ENCODE measurements at regions not wholly inside any gene's neighbourhood (a gene's known extent, or its start where the extent isn't known, plus 50 kb on each side); places are given as distances from the start of the nearest gene placed in this dataset.

DNA sequence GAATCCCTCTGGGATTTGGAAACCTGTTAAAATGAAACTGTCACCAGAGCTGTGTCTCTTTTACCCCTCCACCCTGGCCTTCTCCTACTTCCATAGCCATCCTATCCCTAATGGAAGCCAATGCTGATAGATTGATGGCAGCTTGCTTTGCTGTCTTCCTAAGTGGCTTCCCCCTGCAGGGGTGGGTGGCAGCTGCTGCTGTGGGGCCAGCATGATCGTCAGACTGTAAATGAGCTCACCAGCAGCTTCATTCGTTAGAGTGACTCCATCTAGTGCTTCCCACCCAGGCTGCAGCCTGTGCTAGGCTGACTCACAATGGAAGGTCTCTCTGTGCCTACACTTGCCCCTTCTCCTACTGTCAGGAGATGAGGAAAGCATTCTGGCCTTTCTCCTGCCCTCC lies 311.0 kb downstream of the BUD13 start:
- H2AFZ ChIP-seq (ENCODE audit: low read length): no peak overlapping the region
- no peak overlapping the region for H3K4me2 ChIP-seq (ENCODE audit: low read length)
- no peaks in the 10 kb centered on the region for H3K9me2 ChIP-seq (ENCODE audit: low read depth, low read length)
- H3K9me3 ChIP-seq (ENCODE audit: low read length): no peaks in the 10 kb centered on the region
- H3F3A ChIP-seq (ENCODE audit: insufficient read depth, low read length): no peaks in the 10 kb centered on the region
- no peaks in the 10 kb centered on the region for H3K79me2 ChIP-seq (ENCODE audit: insufficient read depth, low read length)
- H3K27me3 ChIP-seq (ENCODE audit: insufficient read depth, low read length): no peaks in the 10 kb centered on the region
- H3K9ac ChIP-seq (ENCODE audit: low read length): no peak overlapping the region
- H3K36me3 ChIP-seq (ENCODE audit: insufficient read depth, low read length): no peaks in the 10 kb centered on the region
- no peak overlapping the region for H3K4me3 ChIP-seq (ENCODE audit: low read depth, low read length, poor library complexity, severe bottlenecking)
- no peaks in the 10 kb centered on the region for H3K4me1 ChIP-seq (ENCODE audit: insufficient read depth, low read length, severe bottlenecking)
- no peaks in the 10 kb centered on the region for H4K20me1 ChIP-seq (ENCODE audit: insufficient read depth, low read length)
- no peak for TF ChIP-seq EZH2 (IDR thresholded peaks at IDR 0.05; ENCODE audit: borderline replicate concordance, low read length)
- TF ChIP-seq, protein P1, sequence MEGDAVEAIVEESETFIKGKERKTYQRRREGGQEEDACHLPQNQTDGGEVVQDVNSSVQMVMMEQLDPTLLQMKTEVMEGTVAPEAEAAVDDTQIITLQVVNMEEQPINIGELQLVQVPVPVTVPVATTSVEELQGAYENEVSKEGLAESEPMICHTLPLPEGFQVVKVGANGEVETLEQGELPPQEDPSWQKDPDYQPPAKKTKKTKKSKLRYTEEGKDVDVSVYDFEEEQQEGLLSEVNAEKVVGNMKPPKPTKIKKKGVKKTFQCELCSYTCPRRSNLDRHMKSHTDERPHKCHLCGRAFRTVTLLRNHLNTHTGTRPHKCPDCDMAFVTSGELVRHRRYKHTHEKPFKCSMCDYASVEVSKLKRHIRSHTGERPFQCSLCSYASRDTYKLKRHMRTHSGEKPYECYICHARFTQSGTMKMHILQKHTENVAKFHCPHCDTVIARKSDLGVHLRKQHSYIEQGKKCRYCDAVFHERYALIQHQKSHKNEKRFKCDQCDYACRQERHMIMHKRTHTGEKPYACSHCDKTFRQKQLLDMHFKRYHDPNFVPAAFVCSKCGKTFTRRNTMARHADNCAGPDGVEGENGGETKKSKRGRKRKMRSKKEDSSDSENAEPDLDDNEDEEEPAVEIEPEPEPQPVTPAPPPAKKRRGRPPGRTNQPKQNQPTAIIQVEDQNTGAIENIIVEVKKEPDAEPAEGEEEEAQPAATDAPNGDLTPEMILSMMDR (IDR thresholded peaks at IDR 0.05; ENCODE audit: low read length): no peak
- H3K27ac ChIP-seq (ENCODE audit: low read depth, low read length, poor library complexity, severe bottlenecking): no peak overlapping the region

DNA sequence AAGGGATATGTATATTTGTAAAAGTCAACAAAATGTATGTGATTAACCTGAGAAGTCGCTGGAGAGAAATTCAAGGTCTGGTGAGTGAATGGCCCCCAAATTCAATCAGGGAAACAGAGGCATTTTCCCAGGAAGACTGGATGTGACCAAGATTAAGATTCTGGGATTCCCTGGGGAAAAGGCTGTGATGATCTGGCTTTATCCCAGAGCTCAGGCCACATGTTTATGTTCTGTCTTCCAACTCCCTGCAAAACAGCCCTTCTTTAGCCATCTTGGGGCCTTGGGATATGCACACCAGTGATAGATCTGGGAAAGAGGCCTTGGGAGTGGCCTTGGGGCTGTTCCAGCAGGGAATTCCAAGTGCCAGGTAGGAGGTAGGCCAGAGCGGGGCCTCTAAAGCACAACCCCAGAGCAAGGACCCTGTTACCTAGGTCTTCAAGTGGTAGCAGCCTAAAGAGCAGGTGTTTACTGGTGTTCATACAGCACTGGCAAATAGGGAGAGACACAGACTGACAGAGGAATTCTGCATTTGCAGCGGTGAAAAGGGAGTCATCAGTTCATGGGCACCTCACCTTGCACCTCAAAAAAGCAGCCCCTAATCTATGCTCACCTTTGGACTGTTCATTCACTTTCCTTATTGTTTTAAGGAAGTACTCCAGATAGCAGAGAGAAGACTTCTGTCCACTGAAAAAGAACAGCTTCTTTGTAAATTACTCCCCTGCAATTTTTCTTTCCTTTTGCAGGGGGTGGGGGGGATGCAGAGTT lies 312.4 kb downstream of the BUD13 start:
- Histone ChIP-seq H2AFZ (ENCODE audit: low read length) (no peak overlapping the region), H3F3A (ENCODE audit: insufficient read depth, low read length) (no peaks in the 10 kb centered on the region), H3K4me1 (ENCODE audit: insufficient read depth, low read length, severe bottlenecking) (no peaks in the 10 kb centered on the region), H3K4me3 (ENCODE audit: low read depth, low read length, poor library complexity, severe bottlenecking) (no peak overlapping the region), H3K9ac (ENCODE audit: low read length) (no peak overlapping the region), H3K36me3 (ENCODE audit: insufficient read depth, low read length) (no peaks in the 10 kb centered on the region), H3K27ac (ENCODE audit: low read depth, low read length, poor library complexity, severe bottlenecking) (no peak overlapping the region), H3K27me3 (ENCODE audit: insufficient read depth, low read length) (no peaks in the 10 kb centered on the region), H4K20me1 (ENCODE audit: insufficient read depth, low read length) (no peaks in the 10 kb centered on the region), H3K79me2 (ENCODE audit: insufficient read depth, low read length) (no peaks in the 10 kb centered on the region), H3K9me2 (ENCODE audit: low read depth, low read length) (no peaks in the 10 kb centered on the region), H3K9me3 (ENCODE audit: low read length) (no peaks in the 10 kb centered on the region), H3K4me2 (ENCODE audit: low read length) (no peak overlapping the region)
- TF ChIP-seq, protein P1 (IDR thresholded peaks at IDR 0.05; ENCODE audit: low read length): no peak
- TF ChIP-seq EZH2 (IDR thresholded peaks at IDR 0.05; ENCODE audit: borderline replicate concordance, low read length): no peak

DNA sequence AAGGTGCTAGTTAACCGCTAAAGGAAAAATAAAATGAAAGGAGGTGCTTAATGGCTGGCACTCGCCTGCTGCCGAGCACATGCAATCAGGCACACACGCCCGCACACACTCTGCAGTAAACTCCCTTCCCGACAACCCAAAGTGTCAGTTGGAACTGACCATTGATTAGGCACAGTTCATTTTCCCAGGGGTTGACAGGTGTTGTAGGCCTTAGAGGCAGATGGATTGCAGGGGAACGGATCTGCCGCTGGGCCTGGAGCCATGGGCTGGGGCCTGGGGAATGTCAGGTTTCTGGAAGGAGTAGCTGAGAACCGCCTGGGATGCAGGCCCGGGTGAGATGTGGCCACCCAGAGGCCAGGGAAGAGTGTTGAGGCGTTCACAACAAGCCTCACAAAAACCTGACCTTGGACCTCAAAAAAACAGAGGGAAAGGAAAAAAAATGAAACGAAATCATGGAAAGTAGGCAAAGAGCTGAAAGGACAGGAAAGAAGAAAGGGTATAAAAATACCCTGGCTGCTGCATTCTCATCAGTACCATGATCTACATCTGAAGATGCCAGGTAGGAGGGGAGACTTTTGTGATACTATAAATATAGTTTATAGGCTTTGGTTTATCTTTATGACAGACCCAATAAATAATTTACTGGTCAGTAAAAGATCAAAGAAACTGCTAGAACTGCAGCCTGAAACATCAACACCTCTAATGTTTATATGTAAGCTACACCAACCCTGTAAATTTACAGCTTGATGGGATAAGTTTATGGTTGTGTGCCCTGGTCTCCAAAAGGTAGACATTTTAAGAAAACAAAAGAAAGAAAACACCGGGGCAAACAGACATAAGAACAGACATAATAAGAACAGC lies 313.4 kb downstream of the BUD13 start:
- Histone ChIP-seq H3K27me3 (ENCODE audit: insufficient read depth, low read length) (no peaks in the 10 kb centered on the region), H2AFZ (ENCODE audit: low read length) (no peak overlapping the region), H3F3A (ENCODE audit: insufficient read depth, low read length) (no peaks in the 10 kb centered on the region), H3K4me1 (ENCODE audit: insufficient read depth, low read length, severe bottlenecking) (no peaks in the 10 kb centered on the region), H3K79me2 (ENCODE audit: insufficient read depth, low read length) (no peaks in the 10 kb centered on the region), H3K27ac (ENCODE audit: low read depth, low read length, poor library complexity, severe bottlenecking) (no peak overlapping the region), H3K36me3 (ENCODE audit: insufficient read depth, low read length) (no peaks in the 10 kb centered on the region), H3K4me2 (ENCODE audit: low read length) (no peak overlapping the region), H3K9ac (ENCODE audit: low read length) (no peak overlapping the region), H3K9me3 (ENCODE audit: low read length) (no peaks in the 10 kb centered on the region), H4K20me1 (ENCODE audit: insufficient read depth, low read length) (no peaks in the 10 kb centered on the region), H3K4me3 (ENCODE audit: low read depth, low read length, poor library complexity, severe bottlenecking) (no peak overlapping the region), H3K9me2 (ENCODE audit: low read depth, low read length) (no peaks in the 10 kb centered on the region)
- no peak for TF ChIP-seq EZH2 (IDR thresholded peaks at IDR 0.05; ENCODE audit: borderline replicate concordance, low read length)
- TF ChIP-seq, protein P1 (IDR thresholded peaks at IDR 0.05; ENCODE audit: low read length): no peak

Measured in OCI-LY1 (cell line).